ENCODE measurements at regions not wholly inside any gene's neighbourhood (a gene's known extent, or its start where the extent isn't known, plus 50 kb on each side); places are given as distances from the start of the nearest gene placed in this dataset.
"Not testable (repeated sequence)": the region's sequence is repeated elsewhere in the genome, so short reads cannot be mapped to it uniquely, and the experiment has no call there.

GRCh38 chr2:89756616-89757015 lies 1065.1 kb downstream of the RPIA start:
- POLR2A ChIA-PET; H3K4me3 ChIP-seq (ENCODE audit: low read depth, low read length); DNase-seq (ENCODE audit: low read depth, low spot score); CTCF ChIA-PET: not testable (repeated sequence)

- POLR2A ChIA-PET; DNase-seq (ENCODE audit: low read depth, low spot score); CTCF ChIA-PET; H3K4me3 ChIP-seq (ENCODE audit: low read depth, low read length): not testable (repeated sequence)
Observed at GRCh38 chr2:89758332-89759026, 1067.0 kb downstream of the RPIA start.

- CTCF ChIA-PET; POLR2A ChIA-PET; DNase-seq (ENCODE audit: low read depth, low spot score); H3K4me3 ChIP-seq (ENCODE audit: low read depth, low read length): not testable (repeated sequence)
Observed at GRCh38 chr2:89760762-89761161, 1069.3 kb downstream of the RPIA start.

- DNase-seq (ENCODE audit: low read depth, low spot score); POLR2A ChIA-PET; CTCF ChIA-PET; H3K4me3 ChIP-seq (ENCODE audit: low read depth, low read length): not testable (repeated sequence)
Observed at GRCh38 chr2:89761171-89761570, 1069.7 kb downstream of the RPIA start.

GRCh38 chr2:89761863-89762262 lies 1070.4 kb downstream of the RPIA start:
- H3K4me3 ChIP-seq (ENCODE audit: low read depth, low read length); CTCF ChIA-PET; POLR2A ChIA-PET; DNase-seq (ENCODE audit: low read depth, low spot score): not testable (repeated sequence)

- DNase-seq (ENCODE audit: low read depth, low spot score); POLR2A ChIA-PET; CTCF ChIA-PET: not testable (repeated sequence)
Observed at GRCh38 chr2:89762461-89763253, 1071.2 kb downstream of the RPIA start.

GRCh38 chr2:89763254-89763580 lies 1071.7 kb downstream of the RPIA start:
- CTCF ChIA-PET = no interaction called here
- no peak for TF ChIP-seq CTCF (IDR thresholded peaks at IDR 0.05; ENCODE audit: insufficient read depth, low read length, missing control alignments)
- no peak for DNase-seq (ENCODE audit: low read depth, low spot score)
- no peak overlapping the region for H3K4me3 ChIP-seq (ENCODE audit: low read depth, low read length)
- POLR2A ChIA-PET = no interaction called here

More at GRCh38 chr2:89762461-89763253, 1071.2 kb downstream of the RPIA start:
- not testable (repeated sequence) for H3K4me3 ChIP-seq (ENCODE audit: low read depth, low read length)

- DNase-seq (ENCODE audit: low read depth, low spot score) = no peak
- CTCF ChIA-PET = no interaction called here
- no peak for TF ChIP-seq CTCF (IDR thresholded peaks at IDR 0.05; ENCODE audit: insufficient read depth, low read length, missing control alignments)
- POLR2A ChIA-PET = no interaction called here
- no peak overlapping the region for H3K4me3 ChIP-seq (ENCODE audit: low read depth, low read length)
Observed at GRCh38 chr2:89763581-89764485, 1072.4 kb downstream of the RPIA start.

GRCh38 chr2:89764571-89765360 lies 1073.3 kb downstream of the RPIA start:
- DNase-seq (ENCODE audit: low read depth, low spot score); POLR2A ChIA-PET; CTCF ChIA-PET; H3K4me3 ChIP-seq (ENCODE audit: low read depth, low read length): not testable (repeated sequence)

GRCh38 chr2:89765361-89765718 lies 1073.9 kb downstream of the RPIA start:
- CTCF ChIA-PET; POLR2A ChIA-PET; H3K4me3 ChIP-seq (ENCODE audit: low read depth, low read length); DNase-seq (ENCODE audit: low read depth, low spot score): not testable (repeated sequence)

GRCh38 chr2:89766141-89766990 lies 1074.9 kb downstream of the RPIA start:
- POLR2A ChIA-PET; DNase-seq (ENCODE audit: low read depth, low spot score); H3K4me3 ChIP-seq (ENCODE audit: low read depth, low read length); CTCF ChIA-PET: not testable (repeated sequence)

GRCh38 chr2:89767058-89767457 lies 1075.6 kb downstream of the RPIA start:
- DNase-seq (ENCODE audit: low read depth, low spot score); H3K4me3 ChIP-seq (ENCODE audit: low read depth, low read length); POLR2A ChIA-PET; CTCF ChIA-PET: not testable (repeated sequence)
